DND-41 (cell line): ENCODE measurements at regions not wholly inside any gene's neighbourhood (a gene's known extent, or its start where the extent isn't known, plus 50 kb on each side); places are given as distances from the start of the nearest gene placed in this dataset.

Experiments used
- ATAC-seq: fragments of 200-7000 bp; cut with Tn5 transposase; 3 replicates; pipeline ENCODE4 v1.9.1; 2021; ENCODE audit warnings: low read depth; ENCODE audit not compliant: insufficient read depth
- DNase-seq: peaks from one replicate; pipeline ENCODE4 v3.0.0-alpha.2; 2020
- H2AFZ ChIP-seq: 2 replicates; pipeline ENCODE4 v1.6.0; 2012; ENCODE audit warnings: low read depth, low read length
- H3K27ac ChIP-seq: 2 replicates; pipeline ENCODE4 v1.5.1; 2012; ENCODE audit warnings: low read length, inconsistent platforms
- H3K27me3 ChIP-seq: fragments of 200-600 bp; sonication (generic); 2 replicates; pipeline ENCODE4 v1.6.0; 2012; ENCODE audit warnings: low read length, mild to moderate bottlenecking, inconsistent platforms; ENCODE audit not compliant: insufficient read depth, poor library complexity
- H3K36me3 ChIP-seq: 2 replicates; pipeline ENCODE4 v1.5.1; 2012; ENCODE audit warnings: low read length, inconsistent platforms; ENCODE audit not compliant: insufficient read depth
- H3K4me1 ChIP-seq: 2 replicates; pipeline ENCODE4 v1.5.1; 2012; ENCODE audit warnings: mild to moderate bottlenecking, low read length; ENCODE audit not compliant: insufficient read depth
- H3K4me2 ChIP-seq: 2 replicates; pipeline ENCODE4 v1.6.0; 2012; ENCODE audit warnings: mild to moderate bottlenecking, moderate library complexity, low read length, inconsistent platforms; ENCODE audit not compliant: insufficient read depth
- H3K4me3 ChIP-seq, 2 experiments: fragments of 200-600 bp in 1 of 2; shearing (Covaris generic) in 1 of 2; 2 replicates each; pipeline ENCODE4 v1.5.1; 2012 to 2016; ENCODE audit warnings: inconsistent platforms in 2 of 2, low read length in 2 of 2, mild to moderate bottlenecking in 2 of 2, low read depth in 1 of 2, moderate library complexity in 1 of 2
- H3K79me2 ChIP-seq: 2 replicates; pipeline ENCODE4 v1.6.0; 2012; ENCODE audit warnings: low read length, inconsistent platforms; ENCODE audit not compliant: insufficient read depth
- H3K9ac ChIP-seq: 2 replicates; pipeline ENCODE4 v1.6.0; 2012; ENCODE audit warnings: low read depth, mild to moderate bottlenecking, inconsistent platforms, low read length, moderate library complexity
- H3K9me3 ChIP-seq: 2 replicates; pipeline ENCODE4 v1.5.1; 2012; ENCODE audit warnings: low read length, moderate library complexity, mild to moderate bottlenecking, inconsistent platforms; ENCODE audit not compliant: insufficient read depth, severe bottlenecking
- H4K20me1 ChIP-seq: 2 replicates; pipeline ENCODE4 v1.6.0; 2012; ENCODE audit warnings: low read length; ENCODE audit not compliant: insufficient read depth
- CTCF ChIP-seq: IDR thresholded peaks from 2 replicates; pipeline ENCODE4 v1.5.1; 2012; ENCODE audit warnings: borderline replicate concordance, low read length, moderate library complexity, mild to moderate bottlenecking; ENCODE audit not compliant: poor library complexity, severe bottlenecking; ENCODE audit errors: extremely low read depth
- EZH2 ChIP-seq: IDR thresholded peaks from 3 replicates; pipeline ENCODE4 v1.6.1; 2012; ENCODE audit warnings: borderline replicate concordance, low read depth, mild to moderate bottlenecking, moderate library complexity, low read length, inconsistent platforms; ENCODE audit not compliant: severe bottlenecking

GRCh38 chr2:2868085-2868484, 509.5 kb downstream of the EIPR1 start:
- no peak for ATAC-seq
- no peaks in the 10 kb centered on the region for H3K4me1 ChIP-seq
- no peaks in the 10 kb centered on the region for H4K20me1 ChIP-seq
- H3K4me3 ChIP-seq: no peak overlapping the region
- no peak overlapping the region for H3K27ac ChIP-seq
- no peak overlapping the region for H3K4me2 ChIP-seq
- H3K79me2 ChIP-seq: no peaks in the 10 kb centered on the region
- no peak for DNase-seq
- H3K9me3 ChIP-seq: no peaks in the 10 kb centered on the region
- H3K9ac ChIP-seq: no peak overlapping the region
- no peaks in the 10 kb centered on the region for H3K36me3 ChIP-seq
- peaks cover 2% of the 10 kb centered on the region for H3K27me3 ChIP-seq
- TF ChIP-seq EZH2: no peak
- no peak for TF ChIP-seq CTCF
- H2AFZ ChIP-seq: no peak overlapping the region

- ATAC-seq (no peak), DNase-seq (no peak)
- Histone ChIP-seq H3K9me3 (no peaks in the 10 kb centered on the region), H2AFZ (no peak overlapping the region), H3K9ac (no peak overlapping the region), H3K4me2 (no peak overlapping the region), H4K20me1 (no peaks in the 10 kb centered on the region), H3K36me3 (no peaks in the 10 kb centered on the region), H3K27ac (no peak overlapping the region), H3K79me2 (no peaks in the 10 kb centered on the region), H3K4me3 (no peak overlapping the region), H3K27me3 (peaks cover 2% of the 10 kb centered on the region), H3K4me1 (no peaks in the 10 kb centered on the region)
- no peak for TF ChIP-seq EZH2
These were observed 510.1 kb downstream of the EIPR1 start for GRCh38 chr2:2867397-2867979.

GRCh38 chr2:2866459-2866858, 511.2 kb downstream of the EIPR1 start:
- H3K79me2 ChIP-seq: no peaks in the 10 kb centered on the region
- peaks cover 2% of the 10 kb centered on the region for H3K27me3 ChIP-seq
- no peak overlapping the region for H3K9ac ChIP-seq
- no peaks in the 10 kb centered on the region for H3K36me3 ChIP-seq
- no peaks in the 10 kb centered on the region for H4K20me1 ChIP-seq
- no peak overlapping the region for H2AFZ ChIP-seq
- no peak for ATAC-seq
- DNase-seq: no peak
- no peak overlapping the region for H3K4me2 ChIP-seq
- no peak overlapping the region for H3K27ac ChIP-seq
- no peak overlapping the region for H3K4me3 ChIP-seq
- no peaks in the 10 kb centered on the region for H3K4me1 ChIP-seq
- TF ChIP-seq EZH2 (no peak), CTCF (no peak)
- no peaks in the 10 kb centered on the region for H3K9me3 ChIP-seq

GRCh38 chr2:2862386-2862785, 515.2 kb downstream of the EIPR1 start:
- Histone ChIP-seq H3K9ac (no peak overlapping the region), H3K4me1 (no peaks in the 10 kb centered on the region), H2AFZ (no peak overlapping the region), H3K4me2 (no peak overlapping the region), H3K9me3 (peaks cover 5% of the 10 kb centered on the region), H3K27me3 (no peaks in the 10 kb centered on the region), H3K36me3 (no peaks in the 10 kb centered on the region), H3K4me3 (no peak overlapping the region), H4K20me1 (no peaks in the 10 kb centered on the region), H3K27ac (no peak overlapping the region), H3K79me2 (no peaks in the 10 kb centered on the region)
- TF ChIP-seq CTCF (no peak), EZH2 (no peak)
- DNase-seq (no peak), ATAC-seq (no peak)
